Mononuclear cell (primary cell): ENCODE measurements at regions not wholly inside any gene's neighbourhood (a gene's known extent, or its start where the extent isn't known, plus 50 kb on each side); places are given as distances from the start of the nearest gene placed in this dataset.
"Not testable (repeated sequence)": the region's sequence is repeated elsewhere in the genome, so short reads cannot be mapped to it uniquely, and the experiment has no call there.

Experiments used
- H3K27me3 ChIP-seq: 2 replicates; pipeline ENCODE4 v1.6.0; 2011; ENCODE audit warnings: low read length, control low read depth; ENCODE audit not compliant: insufficient read depth
- H3K4me1 ChIP-seq: 2 replicates; pipeline ENCODE4 v1.5.1; 2011; ENCODE audit warnings: mild to moderate bottlenecking, low read length, control low read depth; ENCODE audit not compliant: insufficient read depth
- H3K4me3 ChIP-seq: 2 replicates; pipeline ENCODE4 v1.5.1; 2011; ENCODE audit warnings: mild to moderate bottlenecking, low read length, moderate library complexity
- H3K9me3 ChIP-seq: 2 replicates; pipeline ENCODE4 v1.5.1; 2011; ENCODE audit warnings: low read depth, mild to moderate bottlenecking, control low read depth, low read length

GRCh38 chr11:19430346-19430745 lies 189.6 kb upstream of the E2F8 start:
- H3K27me3 ChIP-seq: no peaks in the 10 kb centered on the region
- H3K4me3 ChIP-seq: no peak overlapping the region
- no peaks in the 10 kb centered on the region for H3K9me3 ChIP-seq
- no peaks in the 10 kb centered on the region for H3K4me1 ChIP-seq

- H3K27me3 ChIP-seq: no peaks in the 10 kb centered on the region
- H3K4me1 ChIP-seq: no peaks in the 10 kb centered on the region
- no peak overlapping the region for H3K4me3 ChIP-seq
- no peaks in the 10 kb centered on the region for H3K9me3 ChIP-seq
Observed at GRCh38 chr11:19429108-19429760, 188.5 kb upstream of the E2F8 start.

GRCh38 chr11:19428206-19429002 lies 187.7 kb upstream of the E2F8 start:
- Histone ChIP-seq H3K9me3 (no peaks in the 10 kb centered on the region), H3K27me3 (no peaks in the 10 kb centered on the region), H3K4me1 (no peaks in the 10 kb centered on the region), H3K4me3 (no peak overlapping the region)

DNA sequence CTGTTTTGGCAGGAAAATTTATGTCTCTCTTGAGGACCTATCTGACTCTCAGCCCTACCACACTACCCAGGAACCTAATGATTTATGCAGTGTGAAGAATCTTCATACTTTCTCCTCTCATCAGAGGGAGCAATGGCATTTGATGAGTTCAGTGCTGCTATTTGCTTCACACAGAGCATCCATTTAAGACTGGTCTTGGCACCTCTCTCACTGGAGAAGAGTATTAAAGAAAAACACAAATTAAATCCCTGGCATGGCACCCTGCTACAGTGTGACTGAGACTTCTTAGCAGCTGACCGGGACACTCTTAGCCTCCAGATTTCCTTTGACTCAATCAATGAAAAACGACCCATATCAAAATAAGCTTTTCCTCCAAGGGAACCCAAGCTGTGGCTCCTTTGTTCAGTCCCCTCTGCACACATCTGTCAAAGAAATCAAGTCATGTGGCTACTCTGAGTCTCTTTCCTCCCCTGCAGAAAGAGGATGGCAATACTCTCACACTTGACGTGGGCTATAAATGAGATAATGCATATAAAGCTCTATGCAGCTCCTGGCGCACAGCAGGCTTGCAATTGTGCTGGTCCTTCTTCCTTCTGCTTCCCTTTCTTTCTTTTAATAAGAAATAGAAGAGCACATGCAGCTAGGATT lies 186.1 kb upstream of the E2F8 start:
- Histone ChIP-seq H3K4me1 (no peaks in the 10 kb centered on the region), H3K9me3 (no peaks in the 10 kb centered on the region), H3K4me3 (no peak overlapping the region), H3K27me3 (no peaks in the 10 kb centered on the region)

DNA sequence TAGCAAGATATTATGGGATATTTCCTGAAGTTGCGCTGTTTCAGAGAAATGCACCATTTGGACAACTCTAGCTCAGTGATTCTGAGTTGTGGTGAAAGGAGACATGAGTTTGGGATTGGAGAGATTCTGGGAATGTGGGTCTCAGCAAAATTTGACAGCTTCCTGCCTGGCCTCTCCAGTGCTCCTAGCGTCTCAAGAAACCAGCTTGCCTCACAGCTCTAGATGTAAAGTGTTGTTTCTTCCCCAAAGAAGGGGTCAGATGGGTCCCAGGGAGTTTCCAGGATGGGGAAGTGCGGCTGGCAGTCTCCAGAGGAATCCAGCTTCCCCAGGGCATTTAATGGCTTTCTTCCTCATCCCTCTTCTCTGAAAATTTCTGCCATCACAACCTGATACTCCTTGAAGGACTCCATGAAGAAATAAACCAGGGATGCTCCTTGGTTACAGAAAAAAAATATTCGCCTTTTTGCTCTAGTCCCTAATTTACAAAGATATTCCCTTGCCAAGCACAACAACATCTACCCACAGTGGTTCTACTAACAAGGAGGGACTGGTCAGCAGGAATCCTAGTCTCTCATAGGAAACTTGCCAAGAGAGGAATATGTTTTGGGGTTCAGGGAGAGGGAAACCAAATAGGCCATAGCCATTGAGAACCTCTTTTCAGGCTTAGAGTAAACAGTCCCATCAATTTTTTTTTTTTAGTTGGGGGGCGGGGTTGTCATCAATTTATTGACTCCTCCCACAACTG lies 185.4 kb upstream of the E2F8 start:
- H3K4me3 ChIP-seq: no peak overlapping the region

DNA sequence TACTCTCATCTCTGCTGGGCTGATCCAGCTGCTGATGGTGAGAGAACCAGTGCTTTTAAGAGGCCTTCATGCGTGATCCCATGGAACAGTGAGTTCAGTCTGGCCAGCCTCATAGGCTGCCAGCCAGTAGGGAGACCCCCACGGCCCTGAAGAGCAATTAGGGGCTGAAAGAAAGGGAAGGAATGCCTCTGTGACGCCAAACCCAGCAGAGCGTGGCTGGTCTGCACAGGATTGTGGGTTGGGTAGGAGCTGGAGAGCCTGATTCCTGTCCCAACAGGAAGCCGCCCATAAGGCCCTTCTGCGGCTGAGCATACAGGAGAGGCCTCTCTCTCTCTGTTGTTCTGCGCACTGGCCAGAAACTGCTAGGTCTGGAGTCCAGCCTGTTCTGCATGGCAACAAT lies 181.5 kb upstream of the E2F8 start:
- Histone ChIP-seq H3K4me3 (no peak overlapping the region), H3K27me3 (no peaks in the 10 kb centered on the region), H3K9me3 (no peaks in the 10 kb centered on the region), H3K4me1 (no peaks in the 10 kb centered on the region)

More for the DNA sequence above, 185.4 kb upstream of the E2F8 start:
- H3K9me3 ChIP-seq: no peaks in the 10 kb centered on the region
- no peaks in the 10 kb centered on the region for H3K4me1 ChIP-seq
- H3K27me3 ChIP-seq: no peaks in the 10 kb centered on the region

GRCh38 chr11:19420868-19421533 lies 180.3 kb upstream of the E2F8 start:
- H3K9me3 ChIP-seq: no peaks in the 10 kb centered on the region
- no peaks in the 10 kb centered on the region for H3K27me3 ChIP-seq
- H3K4me3 ChIP-seq: no peak overlapping the region
- no peaks in the 10 kb centered on the region for H3K4me1 ChIP-seq

- no peaks in the 10 kb centered on the region for H3K9me3 ChIP-seq
- no peak overlapping the region for H3K4me3 ChIP-seq
- no peaks in the 10 kb centered on the region for H3K4me1 ChIP-seq
- no peaks in the 10 kb centered on the region for H3K27me3 ChIP-seq
Observed at GRCh38 chr11:19419808-19420207, 179.1 kb upstream of the E2F8 start.

GRCh38 chr11:19419021-19419750 lies 178.4 kb upstream of the E2F8 start:
- H3K4me1 ChIP-seq: no peaks in the 10 kb centered on the region
- H3K4me3 ChIP-seq: no peak overlapping the region
- no peaks in the 10 kb centered on the region for H3K9me3 ChIP-seq
- no peaks in the 10 kb centered on the region for H3K27me3 ChIP-seq

DNA sequence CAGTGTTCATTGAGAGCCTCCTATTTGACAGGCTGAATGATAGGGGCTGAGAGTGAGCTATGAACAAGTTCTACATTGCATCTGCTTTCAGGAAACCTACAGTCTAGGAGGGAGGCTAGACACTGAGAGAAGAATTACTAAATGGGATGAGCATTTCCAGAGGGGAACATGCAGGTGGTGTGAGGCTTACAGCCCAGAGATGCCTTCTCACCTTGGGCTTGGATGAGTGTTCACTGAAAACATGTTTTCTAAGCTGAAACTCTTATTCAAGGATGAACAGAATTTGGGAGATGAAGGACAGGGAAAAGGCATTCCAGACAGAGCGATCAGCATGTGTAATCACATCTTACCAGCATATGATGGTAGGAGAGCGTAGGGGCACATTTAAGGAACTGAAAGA lies 177.5 kb upstream of the E2F8 start:
- Histone ChIP-seq H3K9me3 (no peaks in the 10 kb centered on the region), H3K4me1 (no peaks in the 10 kb centered on the region), H3K4me3 (no peak overlapping the region), H3K27me3 (no peaks in the 10 kb centered on the region)

- not testable (repeated sequence) for H3K9me3 ChIP-seq, H3K4me3 ChIP-seq, H3K4me1 ChIP-seq, H3K27me3 ChIP-seq
Observed at GRCh38 chr11:19412070-19412469, 171.3 kb upstream of the E2F8 start.

DNA sequence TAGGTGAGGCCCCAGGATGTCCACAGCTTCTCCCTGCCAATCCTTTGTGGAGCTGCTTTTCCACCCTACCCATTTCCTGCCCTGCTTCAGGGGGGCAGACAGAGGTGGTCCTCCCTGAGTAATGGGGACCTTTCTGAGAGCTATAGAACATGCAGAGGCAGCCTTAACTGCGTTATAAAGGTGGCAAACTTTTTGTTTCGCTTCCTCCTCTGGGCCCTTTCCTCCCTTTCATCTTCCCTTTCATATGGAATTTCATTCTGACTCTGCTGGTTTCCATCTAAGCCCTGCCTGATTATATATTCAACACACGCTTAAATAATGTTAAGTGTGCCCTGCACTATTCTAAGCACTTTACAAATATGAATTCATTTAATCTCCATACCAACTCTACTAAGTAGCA lies 169.3 kb upstream of the E2F8 start:
- Histone ChIP-seq H3K4me3 (no peak overlapping the region), H3K9me3 (no peaks in the 10 kb centered on the region), H3K4me1 (no peaks in the 10 kb centered on the region), H3K27me3 (peaks cover 3% of the 10 kb centered on the region)

- H3K27me3 ChIP-seq: peaks cover 3% of the 10 kb centered on the region
- no peaks in the 10 kb centered on the region for H3K4me1 ChIP-seq
- no peaks in the 10 kb centered on the region for H3K9me3 ChIP-seq
- no peak overlapping the region for H3K4me3 ChIP-seq
Observed at GRCh38 chr11:19409307-19409706, 168.6 kb upstream of the E2F8 start.

- H3K4me3 ChIP-seq: no peak overlapping the region
- peaks cover 3% of the 10 kb centered on the region for H3K27me3 ChIP-seq
- no peaks in the 10 kb centered on the region for H3K4me1 ChIP-seq
- no peaks in the 10 kb centered on the region for H3K9me3 ChIP-seq
Observed at GRCh38 chr11:19407677-19408270, 167.0 kb upstream of the E2F8 start.
